ENCODE measurements at regions not wholly inside any gene's neighbourhood (a gene's known extent, or its start where the extent isn't known, plus 50 kb on each side); places are given as distances from the start of the nearest gene placed in this dataset.

DNA sequence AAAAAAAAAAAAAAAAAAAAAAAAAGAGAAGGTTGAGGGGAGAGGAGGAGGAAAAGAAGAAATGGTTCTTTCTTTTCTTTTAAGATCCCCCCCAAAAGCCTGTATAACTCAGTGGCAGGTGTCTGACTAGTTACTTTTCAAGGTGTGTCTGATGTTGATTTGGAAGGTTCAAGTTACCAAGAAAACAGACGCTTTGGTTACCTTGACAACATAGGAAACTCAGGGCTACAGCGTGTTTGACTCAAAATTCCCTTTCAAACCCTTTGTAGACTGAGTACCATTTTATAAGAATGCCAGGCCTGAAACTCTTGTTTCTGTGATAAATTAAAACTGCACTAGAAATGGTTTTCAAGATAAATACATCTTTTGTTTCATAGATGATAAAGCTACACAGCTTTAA is 286.8 kb downstream of the SKIDA1 start:
- ChIA-PET CTCF (no interaction called here), POLR2A (no interaction called here)
- Mint-ChIP-seq H3K9me3 (peaks cover 0 to 3% (median 0%) of the 10 kb centered on the region in 3 donors), H3K27me3 (peaks cover 2 to 6% of the 10 kb centered on the region in 2 donors), H3K36me3 (no peaks in the 10 kb centered on the region), H3K4me1 (no peaks in the 10 kb centered on the region), H3K4me3 (no peak overlapping the region), H3K27ac (no peak overlapping the region)
- DNase-seq (no peak), ATAC-seq (replicated peaks in 1 of 4) (no peak)
- Histone ChIP-seq H3K4me3 (ENCODE audit: control insufficient read depth in 1 of 2, extremely low read depth in 1 of 2, low read length in 1 of 2) (no peak overlapping the region), H3K9me3 (no peaks in the 10 kb centered on the region), H3K36me3 (ENCODE audit: control insufficient read depth in 2 of 2, extremely low read depth in 1 of 2, insufficient read depth in 1 of 2, low read length in 1 of 2) (no peaks in the 10 kb centered on the region), H3K4me1 (ENCODE audit: control insufficient read depth in 1 of 2, extremely low read depth in 1 of 2, insufficient read depth in 2 of 2, low read length in 2 of 2) (no peaks in the 10 kb centered on the region), H3K27me3 (replicated peaks in 1 of 2; ENCODE audit: control insufficient read depth in 2 of 2, extremely low read depth in 1 of 2, insufficient read depth in 2 of 2, low read length in 1 of 2) (no peaks in the 10 kb centered on the region), H3K27ac (ENCODE audit: low read length) (no peak overlapping the region)
- no CpG with 5 or more reads among the region's 2 CpGs for WGBS (ENCODE audit: insufficient coverage)

- ChIA-PET POLR2A (no interaction called here), CTCF (interaction anchor here in 1 of 2 donors (0.7 kb wide), 1 partner anchor 47 kb away, joined by 3 read pairs; no protein-coding TSS in a partner anchor)
- no CpG with 5 or more reads among the region's 5 CpGs for WGBS (ENCODE audit: insufficient coverage)
- Histone ChIP-seq H3K27me3 (replicated peaks in 1 of 2; ENCODE audit: control insufficient read depth in 2 of 2, extremely low read depth in 1 of 2, insufficient read depth in 2 of 2, low read length in 1 of 2) (no peaks in the 10 kb centered on the region), H3K9me3 (no peaks in the 10 kb centered on the region), H3K36me3 (ENCODE audit: control insufficient read depth in 2 of 2, extremely low read depth in 1 of 2, insufficient read depth in 1 of 2, low read length in 1 of 2) (no peaks in the 10 kb centered on the region), H3K4me1 (ENCODE audit: control insufficient read depth in 1 of 2, extremely low read depth in 1 of 2, insufficient read depth in 2 of 2, low read length in 2 of 2) (no peaks in the 10 kb centered on the region), H3K4me3 (ENCODE audit: control insufficient read depth in 1 of 2, extremely low read depth in 1 of 2, low read length in 1 of 2) (no peak overlapping the region), H3K27ac (ENCODE audit: low read length) (no peak overlapping the region)
- no peaks in the 10 kb centered on the region for H3K36me3 Mint-ChIP-seq
- no peak for DNase-seq
- H3K27ac Mint-ChIP-seq = no peak overlapping the region
- H3K4me3 Mint-ChIP-seq = no peak overlapping the region
- H3K9me3 Mint-ChIP-seq = peaks cover 0 to 3% (median 0%) of the 10 kb centered on the region in 3 donors
- H3K27me3 Mint-ChIP-seq = peaks cover 0 to 3% of the 10 kb centered on the region in 2 donors
- no peak for ATAC-seq (replicated peaks in 1 of 4)
- no peaks in the 10 kb centered on the region for H3K4me1 Mint-ChIP-seq
Observed at GRCh38 chr10:21238044-21238443, 287.4 kb downstream of the SKIDA1 start.

- H3K4me1 Mint-ChIP-seq = no peaks in the 10 kb centered on the region
- CTCF ChIA-PET = no interaction called here
- Histone ChIP-seq H3K27me3 (replicated peaks in 1 of 2; ENCODE audit: control insufficient read depth in 2 of 2, extremely low read depth in 1 of 2, insufficient read depth in 2 of 2, low read length in 1 of 2) (no peaks in the 10 kb centered on the region), H3K9me3 (no peaks in the 10 kb centered on the region), H3K36me3 (ENCODE audit: control insufficient read depth in 2 of 2, extremely low read depth in 1 of 2, insufficient read depth in 1 of 2, low read length in 1 of 2) (no peaks in the 10 kb centered on the region), H3K27ac (ENCODE audit: low read length) (no peak overlapping the region), H3K4me3 (ENCODE audit: control insufficient read depth in 1 of 2, extremely low read depth in 1 of 2, low read length in 1 of 2) (no peak overlapping the region), H3K4me1 (ENCODE audit: control insufficient read depth in 1 of 2, extremely low read depth in 1 of 2, insufficient read depth in 2 of 2, low read length in 2 of 2) (no peaks in the 10 kb centered on the region)
- H3K27me3 Mint-ChIP-seq = peaks cover 3 to 8% of the 10 kb centered on the region in 2 donors
- no peak for ATAC-seq (replicated peaks in 1 of 4)
- DNase-seq = no peak
- no peaks in the 10 kb centered on the region for H3K36me3 Mint-ChIP-seq
- H3K9me3 Mint-ChIP-seq = peaks cover 0 to 4% (median 3%) of the 10 kb centered on the region in 3 donors
- H3K4me3 Mint-ChIP-seq = no peak overlapping the region
- POLR2A ChIA-PET = no interaction called here
- H3K27ac Mint-ChIP-seq = no peak overlapping the region
- WGBS (ENCODE audit: insufficient coverage) = 83% methylated on average over 3 of the region's 6 CpGs
Observed at GRCh38 chr10:21234761-21235160, 290.7 kb downstream of the SKIDA1 start.

DNA sequence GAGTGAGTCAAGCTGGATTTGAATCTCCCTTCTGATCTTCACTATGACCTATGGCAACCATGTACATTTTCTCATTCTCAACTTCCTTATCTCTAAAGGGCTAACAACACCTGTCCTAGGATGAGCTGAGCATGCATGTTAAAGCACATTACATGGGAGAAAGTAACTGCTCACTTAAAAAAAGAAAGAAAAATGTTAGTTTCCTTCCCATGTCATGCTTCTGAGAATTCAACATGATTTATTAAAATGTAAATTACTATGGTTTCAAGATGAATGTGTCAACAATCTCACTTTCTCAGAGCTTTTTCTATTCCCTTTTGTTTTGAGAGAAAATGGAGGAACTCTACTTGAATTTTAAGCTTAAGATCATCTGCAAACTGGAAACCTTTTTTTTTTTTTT is 295.3 kb downstream of the SKIDA1 start:
- ChIA-PET POLR2A (no interaction called here), CTCF (interaction anchor here in 1 of 2 donors (0.6 kb wide), 1 partner anchor 13 kb away, joined by 4 read pairs; no protein-coding TSS in a partner anchor)
- Mint-ChIP-seq H3K4me1 (no peaks in the 10 kb centered on the region), H3K27ac (no peak overlapping the region), H3K36me3 (no peaks in the 10 kb centered on the region), H3K4me3 (no peak overlapping the region), H3K9me3 (peaks cover 0 to 4% (median 3%) of the 10 kb centered on the region in 3 donors), H3K27me3 (peaks cover 5 to 9% of the 10 kb centered on the region in 2 donors)
- Histone ChIP-seq H3K4me1 (ENCODE audit: control insufficient read depth in 1 of 2, extremely low read depth in 1 of 2, insufficient read depth in 2 of 2, low read length in 2 of 2) (no peaks in the 10 kb centered on the region), H3K36me3 (ENCODE audit: control insufficient read depth in 2 of 2, extremely low read depth in 1 of 2, insufficient read depth in 1 of 2, low read length in 1 of 2) (no peaks in the 10 kb centered on the region), H3K27me3 (replicated peaks in 1 of 2; ENCODE audit: control insufficient read depth in 2 of 2, extremely low read depth in 1 of 2, insufficient read depth in 2 of 2, low read length in 1 of 2) (peaks cover 0 to 3% of the 10 kb centered on the region in 2 experiments), H3K27ac (ENCODE audit: low read length) (no peak overlapping the region), H3K9me3 (no peaks in the 10 kb centered on the region), H3K4me3 (ENCODE audit: control insufficient read depth in 1 of 2, extremely low read depth in 1 of 2, low read length in 1 of 2) (no peak overlapping the region)
- ATAC-seq (replicated peaks in 1 of 4) = no peak
- DNase-seq = no peak

GRCh38 chr10:21217748-21218367 is 307.6 kb downstream of the SKIDA1 start:
- H3K27ac ChIP-seq (ENCODE audit: low read length) = no peak overlapping the region
- peaks cover 2 to 14% of the 10 kb centered on the region in 2 donors for H3K27me3 Mint-ChIP-seq
- no peaks in the 10 kb centered on the region for H3K4me1 ChIP-seq (ENCODE audit: control insufficient read depth in 1 of 2, extremely low read depth in 1 of 2, insufficient read depth in 2 of 2, low read length in 2 of 2)
- H3K4me3 ChIP-seq (ENCODE audit: control insufficient read depth in 1 of 2, extremely low read depth in 1 of 2, low read length in 1 of 2) = no peak overlapping the region
- H3K9me3 ChIP-seq = no peaks in the 10 kb centered on the region
- no peak overlapping the region for H3K27ac Mint-ChIP-seq
- ChIA-PET CTCF (no interaction called here), POLR2A (no interaction called here)
- no peaks in the 10 kb centered on the region for H3K4me1 Mint-ChIP-seq
- no peaks in the 10 kb centered on the region for H3K9me3 Mint-ChIP-seq
- DNase-seq = no peak
- 91% methylated on average over 6 of the region's 10 CpGs for WGBS (ENCODE audit: insufficient coverage)
- H3K36me3 ChIP-seq (ENCODE audit: control insufficient read depth in 2 of 2, extremely low read depth in 1 of 2, insufficient read depth in 1 of 2, low read length in 1 of 2) = no peaks in the 10 kb centered on the region
- H3K4me3 Mint-ChIP-seq = no peak overlapping the region
- no peak for ATAC-seq (replicated peaks in 1 of 4)
- H3K36me3 Mint-ChIP-seq = no peaks in the 10 kb centered on the region
- peaks cover 0 to 9% of the 10 kb centered on the region in 2 experiments for H3K27me3 ChIP-seq (replicated peaks in 1 of 2; ENCODE audit: control insufficient read depth in 2 of 2, extremely low read depth in 1 of 2, insufficient read depth in 2 of 2, low read length in 1 of 2)

GRCh38 chr10:21217107-21217506 is 308.4 kb downstream of the SKIDA1 start:
- H3K36me3 ChIP-seq (ENCODE audit: control insufficient read depth in 2 of 2, extremely low read depth in 1 of 2, insufficient read depth in 1 of 2, low read length in 1 of 2) = no peaks in the 10 kb centered on the region
- no peak overlapping the region for H3K27ac ChIP-seq (ENCODE audit: low read length)
- ChIA-PET CTCF (interaction anchor here in 1 of 2 donors (0.6 kb wide), 1 partner anchor 13 kb away, joined by 4 read pairs; no protein-coding TSS in a partner anchor), POLR2A (no interaction called here)
- ATAC-seq (replicated peaks in 1 of 4) (no peak), DNase-seq (no peak)
- Mint-ChIP-seq H3K36me3 (no peaks in the 10 kb centered on the region), H3K27me3 (peaks cover 2 to 15% of the 10 kb centered on the region in 2 donors), H3K9me3 (no peaks in the 10 kb centered on the region), H3K4me1 (no peaks in the 10 kb centered on the region), H3K27ac (no peak overlapping the region), H3K4me3 (no peak overlapping the region)
- WGBS (ENCODE audit: insufficient coverage) = no CpG with 5 or more reads among the region's 3 CpGs
- H3K4me3 ChIP-seq (ENCODE audit: control insufficient read depth in 1 of 2, extremely low read depth in 1 of 2, low read length in 1 of 2) = no peak overlapping the region
- no peaks in the 10 kb centered on the region for H3K4me1 ChIP-seq (ENCODE audit: control insufficient read depth in 1 of 2, extremely low read depth in 1 of 2, insufficient read depth in 2 of 2, low read length in 2 of 2)
- peaks cover 0 to 9% of the 10 kb centered on the region in 2 experiments for H3K27me3 ChIP-seq (replicated peaks in 1 of 2; ENCODE audit: control insufficient read depth in 2 of 2, extremely low read depth in 1 of 2, insufficient read depth in 2 of 2, low read length in 1 of 2)
- no peaks in the 10 kb centered on the region for H3K9me3 ChIP-seq

DNA sequence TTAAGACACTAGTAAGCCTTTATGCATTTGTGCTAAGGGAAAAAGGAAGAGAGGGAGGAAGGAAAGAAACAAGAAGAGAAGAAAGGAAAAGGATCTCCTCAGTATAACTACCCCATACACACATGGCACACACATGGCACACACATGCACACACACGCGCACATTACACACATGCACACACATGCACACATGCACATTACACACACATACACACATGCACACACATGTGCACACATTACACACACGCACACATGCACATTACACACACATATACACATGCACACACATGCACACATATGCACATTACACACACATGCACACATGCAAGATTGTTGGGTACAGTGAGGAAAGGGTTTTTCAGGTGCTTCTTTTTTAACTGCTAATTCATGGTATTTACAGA is 311.2 kb downstream of the SKIDA1 start:
- ATAC-seq (replicated peaks in 1 of 4) = no peak
- WGBS (ENCODE audit: insufficient coverage) = no CpG with 5 or more reads among the region's 3 CpGs

More for the DNA sequence above, 311.2 kb downstream of the SKIDA1 start:
- POLR2A ChIA-PET = no interaction called here
- Histone ChIP-seq H3K4me1 (ENCODE audit: control insufficient read depth in 1 of 2, extremely low read depth in 1 of 2, insufficient read depth in 2 of 2, low read length in 2 of 2) (no peaks in the 10 kb centered on the region), H3K4me3 (ENCODE audit: control insufficient read depth in 1 of 2, extremely low read depth in 1 of 2, low read length in 1 of 2) (no peak overlapping the region), H3K9me3 (no peaks in the 10 kb centered on the region), H3K36me3 (ENCODE audit: control insufficient read depth in 2 of 2, extremely low read depth in 1 of 2, insufficient read depth in 1 of 2, low read length in 1 of 2) (no peaks in the 10 kb centered on the region), H3K27me3 (replicated peaks in 1 of 2; ENCODE audit: control insufficient read depth in 2 of 2, extremely low read depth in 1 of 2, insufficient read depth in 2 of 2, low read length in 1 of 2) (peaks cover 0 to 5% of the 10 kb centered on the region in 2 experiments), H3K27ac (ENCODE audit: low read length) (no peak overlapping the region)
- H3K36me3 Mint-ChIP-seq = no peaks in the 10 kb centered on the region
- CTCF ChIA-PET = no interaction called here
- DNase-seq = no peak
- H3K27ac Mint-ChIP-seq = no peak overlapping the region
- H3K4me1 Mint-ChIP-seq = no peaks in the 10 kb centered on the region
- H3K27me3 Mint-ChIP-seq = peaks cover 2 to 16% of the 10 kb centered on the region in 2 donors
- H3K9me3 Mint-ChIP-seq = no peaks in the 10 kb centered on the region
- H3K4me3 Mint-ChIP-seq = no peak overlapping the region

Data from T-cell (primary cell).